Hypothalamus (tissue), 51 donors: ENCODE measurements at regions not wholly inside any gene's neighbourhood (a gene's known extent, or its start where the extent isn't known, plus 50 kb on each side); places are given as distances from the start of the nearest gene placed in this dataset.

Experiments used
- DNase-seq, 51 donors: peaks; one replicate each; lab custom pipeline; 2025; lab: John Stamatoyannopoulos, UW

DNA sequence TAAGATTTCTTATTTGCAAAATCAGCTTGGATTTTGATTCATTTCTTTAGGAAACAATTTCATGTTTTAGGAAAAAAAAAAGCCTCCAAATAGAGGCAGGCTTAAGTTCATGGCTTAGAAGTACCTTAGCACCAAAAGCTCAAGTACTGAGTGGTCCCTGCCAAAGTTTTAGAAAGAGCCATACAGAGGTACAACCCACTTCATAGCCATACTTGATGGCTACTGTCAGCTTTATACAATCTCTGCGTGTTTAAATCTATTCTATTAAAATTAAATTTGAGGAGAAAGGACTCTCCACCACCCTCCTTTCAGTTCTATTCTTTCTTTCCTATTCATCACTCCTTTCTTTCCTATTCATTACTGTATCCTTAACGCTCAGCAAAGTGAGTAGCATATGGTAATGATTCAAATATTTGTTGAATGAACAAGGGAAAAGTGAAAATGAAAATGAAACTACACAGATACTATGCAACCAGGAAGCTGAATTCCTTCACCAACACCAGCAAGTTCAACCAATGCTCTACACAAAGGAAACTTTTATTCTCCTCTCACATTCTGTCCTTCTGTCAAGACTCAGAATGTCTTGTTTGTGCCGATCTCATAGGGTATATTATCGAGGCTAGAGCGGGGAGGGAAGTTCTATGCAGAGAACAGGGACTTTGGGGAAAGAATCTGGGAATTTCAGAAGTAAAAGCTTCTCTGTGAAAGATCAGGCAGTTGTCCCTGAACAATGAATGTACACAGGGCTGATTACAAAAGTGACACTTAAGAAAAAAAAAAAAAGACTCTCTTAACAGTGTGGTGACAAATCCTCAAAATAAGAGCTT, 138.6 kb upstream of the SPEF2 start:
- DNase-seq, result no peak

- DNase-seq, result no peak
Measured at GRCh38 chr5:35477911-35478310, 139.8 kb upstream of the SPEF2 start.

GRCh38 chr5:35477321-35477720, 140.3 kb upstream of the SPEF2 start:
- no peak for DNase-seq

GRCh38 chr5:35476797-35477196, 140.9 kb upstream of the SPEF2 start:
- DNase-seq, result no peak

DNA sequence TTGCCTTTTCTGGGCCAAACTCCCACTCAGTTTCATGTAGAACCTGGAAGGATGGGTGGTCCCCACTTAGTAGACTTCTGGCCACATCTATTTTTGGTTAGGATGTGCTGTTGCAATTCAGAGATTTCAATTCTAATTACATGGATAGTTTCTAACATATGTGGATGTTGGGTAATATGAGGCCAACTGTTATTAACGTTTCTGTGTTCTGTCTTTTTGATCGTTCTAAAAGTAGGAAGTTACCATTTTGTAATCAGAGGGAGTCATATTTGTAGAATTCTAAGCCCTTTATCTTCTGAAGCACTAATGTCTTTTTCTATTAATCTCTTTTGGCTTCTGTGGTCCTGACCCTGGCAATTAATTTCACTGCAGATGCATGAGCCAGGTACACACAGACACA, 141.6 kb upstream of the SPEF2 start:
- DNase-seq, result no peak

DNA sequence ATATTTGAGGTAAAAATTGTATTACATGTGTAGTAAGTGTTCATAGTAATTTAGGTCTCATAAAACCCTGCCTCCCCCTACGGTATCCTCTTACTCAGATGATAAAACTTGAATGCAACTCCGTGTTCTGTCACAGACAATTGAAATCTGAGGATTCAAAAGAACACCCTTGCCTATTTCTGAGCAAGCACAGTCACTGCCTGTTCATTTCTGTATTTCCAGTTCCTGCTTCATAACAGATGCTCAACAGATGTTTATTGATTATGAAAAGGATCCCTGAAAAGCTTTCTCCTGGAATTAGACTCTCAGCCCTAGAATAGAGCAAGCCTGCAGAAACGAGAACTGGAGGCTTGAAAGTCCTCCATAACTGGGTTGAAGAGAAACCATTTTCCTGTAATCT, 144.1 kb upstream of the SPEF2 start:
- DNase-seq, result no peak

DNA sequence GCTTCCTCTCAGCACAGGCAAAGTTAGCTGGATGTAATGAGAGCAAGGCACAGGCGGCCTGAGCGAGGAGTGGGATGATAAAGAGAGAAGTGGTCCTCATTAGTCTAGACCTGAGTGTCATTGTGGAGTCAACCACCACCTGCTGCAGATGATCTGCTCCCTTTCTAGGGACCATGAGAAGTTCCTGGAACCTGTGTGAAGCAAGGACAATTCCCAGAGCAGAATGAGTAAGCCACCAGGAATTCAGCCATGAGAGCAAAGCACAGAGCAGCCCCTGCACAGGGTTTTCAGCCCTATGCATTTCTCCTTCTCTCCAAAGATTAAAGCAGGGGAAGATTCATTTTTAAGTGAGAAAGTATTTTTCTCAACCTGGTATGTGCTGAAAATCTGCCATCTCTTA, 146.8 kb upstream of the SPEF2 start:
- no peak for DNase-seq

GRCh38 chr5:35468811-35469210, 148.9 kb upstream of the SPEF2 start:
- DNase-seq, result no peak

DNA sequence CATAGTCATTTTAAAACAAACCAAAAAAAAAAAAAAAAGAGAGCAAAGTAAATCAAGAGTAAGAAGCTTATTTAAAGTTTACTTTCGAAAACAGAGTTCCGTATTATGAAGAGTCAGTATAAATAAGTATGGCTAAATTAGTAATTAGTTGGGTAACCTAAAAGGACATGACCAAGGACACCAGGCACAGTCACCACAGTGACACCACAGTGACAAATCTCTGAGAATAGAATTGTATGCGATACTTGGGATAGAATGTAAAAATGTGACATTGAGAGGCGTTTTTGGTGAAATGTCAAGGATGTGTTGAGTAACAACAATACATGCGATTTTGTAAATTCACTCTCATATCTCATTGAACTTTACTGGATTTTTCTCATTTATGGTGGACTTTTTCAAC, 150.9 kb upstream of the SPEF2 start:
- no peak for DNase-seq

DNA sequence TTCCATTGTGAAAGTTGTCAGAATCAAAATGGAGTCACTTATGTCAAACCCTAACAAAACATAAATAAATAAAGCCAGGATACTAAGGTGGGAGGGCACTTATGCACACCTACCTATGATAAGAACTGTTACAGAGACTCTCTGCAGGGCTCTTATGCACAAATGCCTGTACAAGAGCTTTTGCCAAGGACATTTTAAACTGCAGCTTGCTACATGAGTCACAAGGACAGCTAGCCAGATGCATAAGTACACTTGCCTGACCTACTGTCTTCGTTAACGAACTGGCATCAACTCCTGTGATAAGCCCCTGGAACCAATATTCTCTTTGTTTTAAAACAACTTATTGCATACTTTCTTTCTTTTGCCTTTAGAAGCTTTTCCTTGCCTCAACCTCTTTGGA, 152.9 kb upstream of the SPEF2 start:
- no peak for DNase-seq

- DNase-seq, result no peak
Measured at GRCh38 chr5:35461530-35461929, 156.1 kb upstream of the SPEF2 start.

DNA sequence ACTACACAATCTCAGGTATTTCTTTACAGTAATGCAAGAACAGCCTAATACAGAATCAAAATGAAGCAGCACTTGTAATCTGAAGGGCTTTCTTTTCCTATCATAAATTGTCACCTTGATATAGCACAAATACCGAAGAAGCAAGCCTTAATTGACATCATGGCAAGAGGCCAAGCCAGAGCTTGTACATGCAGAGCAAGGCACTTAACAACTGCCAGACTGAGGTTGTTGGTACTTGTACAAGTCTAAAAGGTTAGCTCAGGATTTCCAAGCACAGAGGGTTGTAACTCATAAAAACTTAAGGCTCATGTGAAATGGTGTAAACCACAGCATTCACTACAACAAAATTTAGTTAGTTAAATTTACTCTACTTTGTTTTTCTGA, 158.8 kb upstream of the SPEF2 start:
- DNase-seq, result no peak

DNA sequence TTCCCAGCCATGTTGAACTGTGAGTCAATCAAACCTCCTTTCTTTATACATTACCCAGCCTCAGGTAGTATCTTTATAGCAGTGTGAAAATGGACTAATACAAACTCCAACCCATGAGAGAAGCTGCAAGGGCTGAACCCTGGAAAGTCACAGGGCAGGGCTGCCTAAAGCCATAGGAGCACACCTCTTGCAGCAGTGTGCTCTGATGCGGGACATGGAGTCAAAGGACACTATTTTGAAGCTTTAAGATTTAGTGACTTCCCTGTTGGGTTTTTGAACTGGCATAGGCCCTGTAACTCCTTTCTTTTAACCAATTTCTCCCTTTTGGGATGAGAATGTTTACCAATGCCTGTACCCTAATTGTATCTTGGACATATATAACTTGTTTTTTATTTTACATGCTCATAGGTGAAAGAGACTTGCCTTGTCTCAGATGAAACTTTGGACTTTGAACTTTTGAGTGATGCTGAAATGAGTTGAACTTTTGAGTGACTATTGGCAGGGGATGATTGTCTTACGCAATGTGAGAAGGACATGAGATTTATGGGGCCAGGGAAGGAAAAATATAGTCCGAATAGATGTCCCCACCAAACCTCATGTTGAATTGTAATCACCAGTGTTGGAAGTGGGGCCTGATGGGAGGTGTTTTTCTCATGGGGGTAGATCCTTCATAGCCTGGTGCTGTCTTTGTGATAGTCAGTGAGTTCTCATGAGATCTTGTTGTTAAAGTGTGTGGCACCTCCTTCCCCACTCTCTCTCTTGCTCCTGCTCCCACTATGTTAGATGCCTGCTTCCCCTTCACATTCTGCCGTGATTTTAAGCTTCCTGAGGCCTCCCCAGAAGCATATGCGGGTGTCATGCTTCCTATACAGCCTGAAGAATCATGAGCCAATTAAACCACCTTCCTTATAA, 159.5 kb upstream of the SPEF2 start:
- DNase-seq, result no peak

DNA sequence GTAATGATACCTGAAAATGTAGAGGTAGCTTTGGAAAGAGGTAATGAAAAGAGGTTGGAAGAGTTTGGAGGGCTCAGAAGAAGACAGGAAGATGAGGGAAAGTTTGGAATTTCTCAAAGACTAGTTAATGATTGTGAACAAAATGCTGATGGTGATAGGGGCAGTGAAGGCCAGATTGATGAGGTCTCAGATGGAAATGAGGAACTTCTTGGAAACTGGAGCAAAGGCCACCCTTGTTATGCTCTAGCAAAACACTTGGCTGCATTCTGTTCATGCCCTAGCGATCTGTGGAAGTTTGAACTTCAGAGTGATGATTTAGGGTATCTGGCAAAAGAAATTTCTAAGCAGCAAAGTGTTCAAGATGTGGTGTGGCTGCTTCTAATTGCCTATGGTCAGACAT, 161.2 kb upstream of the SPEF2 start:
- no peak for DNase-seq

GRCh38 chr5:35454011-35454525, 163.6 kb upstream of the SPEF2 start:
- DNase-seq, result no peak

GRCh38 chr5:35443803-35444595, 173.7 kb upstream of the SPEF2 start:
- no peak for DNase-seq

DNA sequence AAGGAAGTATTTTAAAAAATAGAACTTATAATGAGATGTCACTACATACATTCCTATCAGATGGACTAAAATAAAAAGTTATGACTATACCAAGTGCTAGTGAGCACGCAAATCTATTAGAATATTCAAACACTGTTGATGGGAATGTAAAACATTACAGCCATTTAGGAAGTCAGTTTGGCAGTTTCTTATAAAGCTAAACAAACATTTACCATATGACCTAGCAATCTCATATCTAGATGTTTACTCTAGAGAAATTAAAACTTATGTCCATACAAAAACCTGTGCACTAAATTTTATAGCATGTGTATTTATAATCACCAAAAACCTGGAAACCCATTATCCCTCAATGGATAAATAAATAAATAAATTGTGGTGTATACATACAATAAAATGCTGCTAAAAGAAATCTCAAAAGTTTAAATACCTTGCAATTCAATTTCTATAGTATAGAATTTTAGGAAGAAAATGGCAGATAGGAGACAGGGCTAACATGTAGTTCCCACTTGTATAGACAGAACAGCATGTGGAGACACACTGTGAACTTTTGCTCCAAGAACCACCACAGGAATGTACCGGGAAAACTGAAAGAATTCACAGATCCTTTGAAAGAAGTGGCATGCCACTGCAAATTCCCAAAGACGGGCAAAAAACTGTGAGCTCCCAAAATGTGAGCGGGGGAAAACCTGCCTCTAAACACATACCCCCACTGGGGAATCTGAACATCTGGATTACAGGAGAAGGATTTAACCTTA, 174.6 kb upstream of the SPEF2 start:
- DNase-seq, result no peak

DNA sequence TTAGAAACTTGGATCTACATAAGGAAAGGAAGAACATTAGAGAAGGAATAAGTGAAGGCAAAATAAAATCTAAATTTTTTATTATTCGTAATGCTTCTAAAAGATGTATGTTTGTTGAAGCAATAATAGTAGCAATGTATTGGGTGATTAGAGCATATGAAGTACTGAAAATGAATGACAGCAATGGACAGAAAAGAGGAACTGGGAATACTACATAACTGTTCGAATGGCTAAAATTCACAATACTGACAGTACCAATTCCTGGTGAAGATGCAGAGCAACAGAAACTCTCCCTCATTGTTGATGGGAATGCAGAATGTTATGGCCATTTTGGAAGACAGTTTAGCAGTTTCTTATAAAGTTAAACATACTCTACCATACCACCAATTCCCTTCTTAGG, 177.3 kb upstream of the SPEF2 start:
- no peak for DNase-seq

DNA sequence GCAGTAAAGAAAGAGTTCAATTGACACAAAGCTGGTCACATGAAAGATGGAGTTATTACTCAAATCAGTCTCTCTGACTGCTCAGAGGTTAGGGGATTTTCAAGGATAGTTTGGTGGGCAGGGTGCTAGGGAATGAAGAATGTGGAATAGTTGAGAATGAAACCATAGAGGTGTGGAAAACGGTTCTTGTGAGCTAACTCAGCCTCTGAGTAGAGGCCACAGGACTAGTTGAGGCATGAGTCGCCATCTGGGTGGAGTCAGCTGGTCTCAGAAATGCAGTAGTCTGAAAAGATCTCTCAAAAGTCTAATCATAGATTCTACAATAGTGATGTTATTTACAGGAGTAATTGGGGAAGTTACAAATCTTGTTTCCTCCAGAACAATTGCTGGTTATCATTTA, 178.9 kb upstream of the SPEF2 start:
- DNase-seq, result no peak

GRCh38 chr5:35438288-35438687, 179.4 kb upstream of the SPEF2 start:
- DNase-seq, result no peak
